Left lung (tissue), 4 donors: ENCODE measurements at regions not wholly inside any gene's neighbourhood (a gene's known extent, or its start where the extent isn't known, plus 50 kb on each side); places are given as distances from the start of the nearest gene placed in this dataset.

ENCODE experiments used
- ATAC-seq: fragments of 200-7000 bp; cut with Tn5 transposase; one replicate; pipeline ENCODE4 v1.9.1; 2020; ENCODE audit warnings: moderate library complexity
- DNase-seq, 4 donors: peaks; one replicate each; pipeline ENCODE4 v3.0.0-alpha.2; 2013 to 2020
- H3K27ac ChIP-seq, 2 donors: fragments of 200-600 bp; sonication (generic) in 1 of 2; one replicate each; pipeline versions ENCODE4 v1.5.0 to v1.8.0; 2020 to 2021
- H3K27me3 ChIP-seq, 2 donors: fragments of 200-600 bp; sonication (generic) in 1 of 2; one replicate each; pipeline versions ENCODE4 v1.5.0 to v1.8.0; 2020 to 2021
- H3K36me3 ChIP-seq, 2 donors: fragments of 200-600 bp; sonication (generic) in 1 of 2; one replicate each; pipeline versions ENCODE4 v1.5.0 to v1.8.0; 2020 to 2021
- H3K4me1 ChIP-seq, 2 donors: fragments of 200-600 bp; one replicate each; pipeline ENCODE4 v1.8.0; 2021
- H3K4me3 ChIP-seq, 2 donors: fragments of 200-600 bp; sonication (generic) in 1 of 2; one replicate each; pipeline versions ENCODE4 v1.5.0 to v1.8.0; 2020 to 2021; ENCODE audit warnings: mild to moderate bottlenecking in 1 of 2
- H3K9me3 ChIP-seq, 2 donors: fragments of 200-600 bp; sonication (generic) in 1 of 2; one replicate each; pipeline versions ENCODE4 v1.5.0 to v1.8.0; 2020 to 2021
- intact Hi-C, 2 donors: fragments of 100-400 bp; cut with DNase I; formaldehyde crosslinking; loops; one replicate each; pipeline versions ENCODE4 v1.11.2 to v1.14.2; 2022
- TF ChIP-seq, protein P1 (sequence below), 2 donors: fragments of 200-600 bp; sonication (generic) in 1 of 2; IDR thresholded peaks; one replicate each; pipeline versions ENCODE4 v1.5.0 to v1.8.0; 2021; ENCODE audit warnings: antibody characterized with exemption in 2 of 2
- donor health status: DM: no; HTN: yes; CAD: no.
- donor health status: DM: no; HTN: no; CAD: no.

DNA sequence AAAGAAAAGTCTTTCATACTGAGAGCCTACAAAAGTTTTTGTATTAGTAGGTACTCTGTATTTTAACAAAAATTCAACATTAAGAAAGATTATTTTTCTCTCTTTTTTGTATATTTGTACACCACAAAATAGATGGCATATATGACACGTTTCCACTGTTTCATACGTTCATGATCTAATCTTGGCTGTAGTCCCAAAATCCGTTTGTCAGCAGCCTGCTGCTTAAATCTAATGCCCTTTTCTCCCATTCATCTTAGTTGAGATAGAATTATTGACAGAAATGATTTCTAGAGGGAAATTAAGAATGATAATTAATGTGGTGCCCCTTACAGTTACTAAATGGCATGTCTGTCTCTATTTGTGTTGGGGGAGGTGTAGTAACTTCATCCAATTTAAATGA is 140.7 kb upstream of the NOVA1 start:
- H3K4me3 ChIP-seq, result no peak overlapping the region
- no peaks in the 10 kb centered on the region for H3K4me1 ChIP-seq
- no peaks in the 10 kb centered on the region for H3K36me3 ChIP-seq
- peaks cover 0 to 2% of the 10 kb centered on the region in 2 donors for H3K9me3 ChIP-seq
- H3K27ac ChIP-seq, result no peak overlapping the region
- H3K27me3 ChIP-seq, result no peaks in the 10 kb centered on the region
- TF ChIP-seq, protein P1, sequence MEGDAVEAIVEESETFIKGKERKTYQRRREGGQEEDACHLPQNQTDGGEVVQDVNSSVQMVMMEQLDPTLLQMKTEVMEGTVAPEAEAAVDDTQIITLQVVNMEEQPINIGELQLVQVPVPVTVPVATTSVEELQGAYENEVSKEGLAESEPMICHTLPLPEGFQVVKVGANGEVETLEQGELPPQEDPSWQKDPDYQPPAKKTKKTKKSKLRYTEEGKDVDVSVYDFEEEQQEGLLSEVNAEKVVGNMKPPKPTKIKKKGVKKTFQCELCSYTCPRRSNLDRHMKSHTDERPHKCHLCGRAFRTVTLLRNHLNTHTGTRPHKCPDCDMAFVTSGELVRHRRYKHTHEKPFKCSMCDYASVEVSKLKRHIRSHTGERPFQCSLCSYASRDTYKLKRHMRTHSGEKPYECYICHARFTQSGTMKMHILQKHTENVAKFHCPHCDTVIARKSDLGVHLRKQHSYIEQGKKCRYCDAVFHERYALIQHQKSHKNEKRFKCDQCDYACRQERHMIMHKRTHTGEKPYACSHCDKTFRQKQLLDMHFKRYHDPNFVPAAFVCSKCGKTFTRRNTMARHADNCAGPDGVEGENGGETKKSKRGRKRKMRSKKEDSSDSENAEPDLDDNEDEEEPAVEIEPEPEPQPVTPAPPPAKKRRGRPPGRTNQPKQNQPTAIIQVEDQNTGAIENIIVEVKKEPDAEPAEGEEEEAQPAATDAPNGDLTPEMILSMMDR (IDR thresholded peaks at IDR 0.05), result no peak
- intact Hi-C loops, result no loop called here
- DNase-seq, result no peak
- ATAC-seq, result no peak

DNA sequence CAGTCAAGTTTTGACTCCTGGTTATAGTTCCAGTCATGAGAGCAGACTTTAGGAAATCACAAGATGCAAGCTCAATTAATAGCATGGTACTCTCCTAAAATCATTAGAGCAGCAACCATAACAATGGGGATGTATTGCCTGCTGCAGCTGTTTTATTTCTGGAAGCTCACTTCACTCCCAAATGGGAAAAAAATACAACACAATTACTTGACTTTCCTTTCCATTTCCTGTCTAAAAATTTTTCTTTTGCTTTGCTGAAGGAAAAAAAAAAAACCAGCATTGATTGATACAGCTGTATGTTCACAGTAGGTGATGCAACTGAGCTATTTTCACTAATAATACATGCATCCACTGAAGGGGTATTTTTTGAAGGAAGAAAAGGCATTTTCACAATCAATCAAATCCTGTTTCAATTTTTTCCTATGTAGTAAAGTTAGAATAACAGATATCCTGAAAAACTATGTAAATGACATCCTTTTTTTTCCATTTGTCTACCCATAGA is 143.9 kb upstream of the NOVA1 start:
- TF ChIP-seq, protein P1 (IDR thresholded peaks at IDR 0.05), result no peak
- intact Hi-C loops, result no loop called here
- ATAC-seq, result no peak

DNA sequence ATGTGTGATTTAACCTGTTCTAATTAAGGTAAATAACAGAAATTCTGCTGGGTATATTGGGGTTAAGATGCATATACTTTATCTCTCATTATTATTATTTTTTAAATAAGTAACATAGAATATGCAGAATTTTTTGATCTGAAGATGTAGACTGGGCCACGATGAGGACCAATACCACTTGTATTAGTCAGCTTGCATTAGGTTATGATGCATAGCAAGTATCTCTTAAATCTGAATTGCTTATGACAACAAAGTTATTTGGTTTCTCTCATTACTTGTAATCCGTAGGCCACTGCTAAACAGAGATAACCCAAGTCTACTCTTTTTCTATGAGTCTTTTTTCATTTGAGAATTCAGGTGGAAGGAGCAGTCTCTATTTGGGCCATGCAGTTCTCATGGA is 145.5 kb upstream of the NOVA1 start:
- ATAC-seq (no peak), DNase-seq (no peak)
- Histone ChIP-seq H3K27me3 (no peaks in the 10 kb centered on the region), H3K4me3 (no peak overlapping the region), H3K4me1 (no peaks in the 10 kb centered on the region), H3K36me3 (no peaks in the 10 kb centered on the region), H3K9me3 (no peaks in the 10 kb centered on the region), H3K27ac (no peak overlapping the region)
- intact Hi-C loops, result no loop called here
- TF ChIP-seq, protein P1 (IDR thresholded peaks at IDR 0.05), result no peak

More for the DNA sequence above, 143.9 kb upstream of the NOVA1 start:
- H3K9me3 ChIP-seq, result no peaks in the 10 kb centered on the region
- DNase-seq, result no peak
- no peak overlapping the region for H3K27ac ChIP-seq
- H3K27me3 ChIP-seq, result no peaks in the 10 kb centered on the region
- H3K36me3 ChIP-seq, result no peaks in the 10 kb centered on the region
- no peaks in the 10 kb centered on the region for H3K4me1 ChIP-seq
- no peak overlapping the region for H3K4me3 ChIP-seq

DNA sequence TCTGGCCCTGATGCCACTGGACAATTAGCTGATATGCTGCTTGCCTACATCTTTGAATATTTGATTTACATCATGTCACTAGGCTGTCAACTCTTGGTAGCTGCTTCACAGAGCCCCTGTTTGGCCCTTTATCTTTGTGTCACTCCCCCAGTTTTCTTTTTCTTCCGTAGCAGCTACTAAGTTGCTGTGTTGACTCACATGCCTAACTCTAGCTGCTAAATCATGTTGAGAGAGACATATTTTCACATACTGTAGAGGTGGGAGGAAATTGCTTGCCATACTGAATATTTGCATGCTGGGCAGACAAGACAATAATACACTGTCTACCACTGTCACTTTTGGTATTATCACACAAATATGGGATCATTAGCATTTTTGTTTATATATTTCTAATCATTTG is 147.1 kb upstream of the NOVA1 start:
- H3K4me3 ChIP-seq, result no peak overlapping the region
- no peaks in the 10 kb centered on the region for H3K27me3 ChIP-seq
- H3K9me3 ChIP-seq, result no peaks in the 10 kb centered on the region
- ATAC-seq, result no peak
- intact Hi-C loops, result no loop called here
- H3K4me1 ChIP-seq, result no peaks in the 10 kb centered on the region
- TF ChIP-seq, protein P1 (IDR thresholded peaks at IDR 0.05), result no peak
- DNase-seq, result no peak
- no peaks in the 10 kb centered on the region for H3K36me3 ChIP-seq
- H3K27ac ChIP-seq, result no peak overlapping the region

DNA sequence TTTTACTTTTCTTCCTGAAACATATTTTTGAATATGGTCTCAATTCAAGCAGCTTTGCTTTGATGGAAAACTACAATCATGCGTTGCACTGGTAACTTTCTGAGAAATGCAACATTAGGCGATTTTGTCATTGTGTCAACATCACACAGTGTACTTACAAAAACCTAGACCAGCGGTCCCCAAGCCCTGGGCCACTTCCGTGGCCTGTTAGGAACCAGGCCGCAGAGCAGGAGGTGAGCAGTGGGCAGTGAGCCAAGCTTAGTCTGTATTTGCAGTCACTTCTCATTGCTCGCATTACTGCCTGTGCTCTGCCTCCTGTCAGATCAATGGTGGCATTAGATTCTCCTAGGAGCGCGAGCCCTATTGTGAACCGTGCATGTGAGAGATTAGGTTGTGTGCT is 163.7 kb upstream of the NOVA1 start:
- Histone ChIP-seq H3K27me3 (no peaks in the 10 kb centered on the region), H3K9me3 (no peaks in the 10 kb centered on the region), H3K4me1 (no peaks in the 10 kb centered on the region), H3K27ac (no peak overlapping the region), H3K36me3 (no peaks in the 10 kb centered on the region), H3K4me3 (no peak overlapping the region)
- intact Hi-C loops, result no loop called here
- ATAC-seq (no peak), DNase-seq (peak in 1 of 4 donors; percentile 59)
- TF ChIP-seq, protein P1 (IDR thresholded peaks at IDR 0.05), result no peak
